DLD1 (cell line): ENCODE measurements at regions not wholly inside any gene's neighbourhood (a gene's known extent, or its start where the extent isn't known, plus 50 kb on each side); places are given as distances from the start of the nearest gene placed in this dataset.
"Not testable (repeated sequence)": the region's sequence is repeated elsewhere in the genome, so short reads cannot be mapped to it uniquely, and the experiment has no call there.

Experiments
- in situ Hi-C: cut with HindIII; loops from 2 replicates; pipeline ENCODE4 v1.10.0; 2017; ENCODE audit warnings: low sequenced_read_pairs

GRCh38 chr18:71130351-71130750, 841.5 kb downstream of the SOCS6 start:
- in situ Hi-C loops, result no loop called here

- in situ Hi-C loops, result no loop called here
These were observed 836.7 kb downstream of the SOCS6 start for GRCh38 chr18:71125581-71125980.

- in situ Hi-C loops, result no loop called here
These were observed 827.7 kb downstream of the SOCS6 start for GRCh38 chr18:71116535-71116934.

- in situ Hi-C loops, result no loop called here
These were observed 826.4 kb downstream of the SOCS6 start for GRCh38 chr18:71115261-71115660.

GRCh38 chr18:71114550-71115210, 825.8 kb downstream of the SOCS6 start:
- in situ Hi-C loops, result no loop called here

- in situ Hi-C loops, result no loop called here
These were observed 818.4 kb downstream of the SOCS6 start for GRCh38 chr18:71107244-71107643.

- in situ Hi-C loops, result no loop called here
These were observed 817.9 kb downstream of the SOCS6 start for GRCh38 chr18:71106701-71107100.

- in situ Hi-C loops, result no loop called here
These were observed 817.2 kb downstream of the SOCS6 start for GRCh38 chr18:71105994-71106546.

- in situ Hi-C loops, result no loop called here
These were observed 816.4 kb downstream of the SOCS6 start for GRCh38 chr18:71105078-71105819.

- in situ Hi-C loops, result no loop called here
These were observed 790.8 kb downstream of the SOCS6 start for GRCh38 chr18:71079606-71080005.

- in situ Hi-C loops, result no loop called here
These were observed 788.6 kb downstream of the SOCS6 start for GRCh38 chr18:71077451-71077850.

GRCh38 chr18:71075147-71075546, 786.3 kb downstream of the SOCS6 start:
- in situ Hi-C loops, result no loop called here

GRCh38 chr18:71068338-71068737, 779.5 kb downstream of the SOCS6 start:
- in situ Hi-C loops, result no loop called here

GRCh38 chr18:71049893-71050292, 761.0 kb downstream of the SOCS6 start:
- in situ Hi-C loops, result no loop called here

- in situ Hi-C loops, result no loop called here
These were observed 759.0 kb downstream of the SOCS6 start for GRCh38 chr18:71047882-71048281.

GRCh38 chr18:71045331-71046065, 756.7 kb downstream of the SOCS6 start:
- in situ Hi-C loops, result no loop called here

- in situ Hi-C loops, result no loop called here
These were observed 751.3 kb downstream of the SOCS6 start for GRCh38 chr18:71040161-71040560.

- in situ Hi-C loops, result no loop called here
These were observed 749.4 kb downstream of the SOCS6 start for GRCh38 chr18:71038196-71038595.

GRCh38 chr18:71036783-71037182, 747.9 kb downstream of the SOCS6 start:
- in situ Hi-C loops, result no loop called here

- in situ Hi-C loops, result not testable (repeated sequence)
These were observed 742.7 kb downstream of the SOCS6 start for GRCh38 chr18:71031296-71032191.
